ENCODE measurements at regions not wholly inside any gene's neighbourhood (a gene's known extent, or its start where the extent isn't known, plus 50 kb on each side); places are given as distances from the start of the nearest gene placed in this dataset.
A peak's percentile ranks its signal among the peaks of the same experiment; 100 is the strongest.

GRCh38 chr2:12267042-12267441, 449.7 kb upstream of the TRIB2 start:
- FAIRE-seq, result no peak

GRCh38 chr2:12269041-12269972, 447.4 kb upstream of the TRIB2 start:
- no peak for FAIRE-seq

GRCh38 chr2:12270876-12271588, 445.7 kb upstream of the TRIB2 start:
- FAIRE-seq, result no peak

GRCh38 chr2:12271589-12271984, 445.1 kb upstream of the TRIB2 start:
- no peak for FAIRE-seq

- no peak for FAIRE-seq
Observed at GRCh38 chr2:12273111-12273510, 443.6 kb upstream of the TRIB2 start.

GRCh38 chr2:12274591-12274990, 442.1 kb upstream of the TRIB2 start:
- FAIRE-seq, result no peak

- no peak for FAIRE-seq
Observed at GRCh38 chr2:12277241-12278034, 439.3 kb upstream of the TRIB2 start.

GRCh38 chr2:12278217-12278750, 438.5 kb upstream of the TRIB2 start:
- no peak for FAIRE-seq

GRCh38 chr2:12282780-12283695, 433.7 kb upstream of the TRIB2 start:
- no peak for FAIRE-seq

- FAIRE-seq, result no peak
Observed at GRCh38 chr2:12284037-12284436, 432.7 kb upstream of the TRIB2 start.

- no peak for FAIRE-seq
Observed at GRCh38 chr2:12284487-12284886, 432.2 kb upstream of the TRIB2 start.

- FAIRE-seq, result no peak
Observed at GRCh38 chr2:12286347-12286746, 430.4 kb upstream of the TRIB2 start.

- no peak for FAIRE-seq
Observed at GRCh38 chr2:12287220-12287751, 429.4 kb upstream of the TRIB2 start.

- no peak for FAIRE-seq
Observed at GRCh38 chr2:12288048-12288447, 428.7 kb upstream of the TRIB2 start.

- peak; percentile 76 for FAIRE-seq
Observed at GRCh38 chr2:12289120-12289802, 427.5 kb upstream of the TRIB2 start.

GRCh38 chr2:12291303-12291702, 425.4 kb upstream of the TRIB2 start:
- no peak for FAIRE-seq

GRCh38 chr2:12293874-12294273, 422.9 kb upstream of the TRIB2 start:
- no peak for FAIRE-seq

- FAIRE-seq, result no peak
Observed at GRCh38 chr2:12295856-12296519, 420.7 kb upstream of the TRIB2 start.

GRCh38 chr2:12296915-12297314, 419.8 kb upstream of the TRIB2 start:
- FAIRE-seq, result no peak

- no peak for FAIRE-seq
Observed at GRCh38 chr2:12298352-12298751, 418.4 kb upstream of the TRIB2 start.
